Loucy (cell line): ENCODE measurements at regions not wholly inside any gene's neighbourhood (a gene's known extent, or its start where the extent isn't known, plus 50 kb on each side); places are given as distances from the start of the nearest gene placed in this dataset.

Experiments
- H2AFZ ChIP-seq: fragments of 200-600 bp; sonication (generic); 2 replicates; pipeline ENCODE4 v1.6.0; 2016; ENCODE audit warnings: antibody characterized with exemption, mild to moderate bottlenecking, low read length, moderate library complexity
- H3F3A ChIP-seq: fragments of 200-600 bp; 2 replicates; pipeline ENCODE4 v1.6.0; 2016; ENCODE audit warnings: antibody characterized with exemption, low read depth, mild to moderate bottlenecking
- H3K27me3 ChIP-seq: fragments of 200-600 bp; sonication (generic); 2 replicates; pipeline ENCODE4 v1.6.1; 2014; ENCODE audit warnings: low read length, mild to moderate bottlenecking; ENCODE audit not compliant: insufficient read depth, poor library complexity, severe bottlenecking
- H3K36me3 ChIP-seq: fragments of 200-600 bp; sonication (generic); 2 replicates; pipeline ENCODE4 v1.6.1; 2016; ENCODE audit warnings: low read length; ENCODE audit not compliant: insufficient read depth
- H3K4me1 ChIP-seq: fragments of 200-600 bp; sonication (generic); 2 replicates; pipeline ENCODE4 v1.5.1; 2014; ENCODE audit warnings: low read length, mild to moderate bottlenecking; ENCODE audit not compliant: insufficient read depth, poor library complexity, severe bottlenecking
- H3K4me2 ChIP-seq: fragments of 200-600 bp; sonication (generic); 2 replicates; pipeline ENCODE4 v1.6.0; 2014; ENCODE audit warnings: antibody characterized with exemption, low read length, low read depth, mild to moderate bottlenecking; ENCODE audit not compliant: poor library complexity, severe bottlenecking
- H3K4me3 ChIP-seq: fragments of 200-600 bp; sonication (generic); 2 replicates; pipeline ENCODE4 v1.5.1; 2014; ENCODE audit warnings: low read length, mild to moderate bottlenecking, mixed read lengths; ENCODE audit not compliant: poor library complexity, severe bottlenecking
- H3K79me2 ChIP-seq: fragments of 200-600 bp; sonication (generic); 2 replicates; pipeline ENCODE4 v1.6.1; 2014; ENCODE audit warnings: low read length; ENCODE audit not compliant: insufficient read depth
- H3K9ac ChIP-seq: fragments of 200-600 bp; sonication (generic); 2 replicates; pipeline ENCODE4 v1.6.0; 2014; ENCODE audit warnings: mild to moderate bottlenecking, low read depth, low read length, moderate library complexity; ENCODE audit not compliant: poor library complexity, severe bottlenecking
- H3K9me2 ChIP-seq: fragments of 200-600 bp; sonication (generic); replicated peaks from 2 replicates; pipeline ENCODE4 v1.6.1; 2016; ENCODE audit warnings: low read depth, low read length, mixed read lengths
- H3K9me3 ChIP-seq: fragments of 200-600 bp; sonication (generic); 2 replicates; pipeline ENCODE4 v1.6.1; 2014; ENCODE audit warnings: mild to moderate bottlenecking, antibody characterized with exemption, low read length, low read depth; ENCODE audit not compliant: insufficient read depth
- H4K20me1 ChIP-seq: fragments of 200-600 bp; sonication (generic); 2 replicates; pipeline ENCODE4 v1.6.0; 2014; ENCODE audit warnings: antibody characterized with exemption, low read length, mild to moderate bottlenecking; ENCODE audit not compliant: insufficient read depth, poor library complexity, severe bottlenecking
- CTCF ChIP-seq: fragments of 200-600 bp; sonication (generic); conservative IDR thresholded peaks from 2 replicates; pipeline ENCODE4 v1.5.1; 2014; ENCODE audit warnings: mild to moderate bottlenecking, antibody characterized with exemption, low read length
- EZH2phosphoT487 ChIP-seq: fragments of 200-600 bp; IDR thresholded peaks from 2 replicates; pipeline ENCODE4 v1.6.1; 2018; ENCODE audit warnings: antibody characterized with exemption, mild to moderate bottlenecking, moderate library complexity, borderline replicate concordance

- Histone ChIP-seq H3K4me3 (no peak overlapping the region), H3K36me3 (no peaks in the 10 kb centered on the region), H3K4me2 (no peak overlapping the region), H3K4me1 (no peaks in the 10 kb centered on the region), H3K9me3 (no peaks in the 10 kb centered on the region), H2AFZ (no peak overlapping the region), H3F3A (no peaks in the 10 kb centered on the region), H3K79me2 (no peaks in the 10 kb centered on the region), H3K27me3 (no peaks in the 10 kb centered on the region), H3K9me2 (no peaks in the 10 kb centered on the region), H3K9ac (no peak overlapping the region), H4K20me1 (no peaks in the 10 kb centered on the region)
- TF ChIP-seq CTCF, result no peak
- TF ChIP-seq EZH2phosphoT487, result no peak
Observed at GRCh38 chr16:82366462-82366861, 196.4 kb upstream of the MPHOSPH6 start.

- Histone ChIP-seq H3K4me2 (no peak overlapping the region), H3K9me2 (no peaks in the 10 kb centered on the region), H3K4me1 (no peaks in the 10 kb centered on the region), H3K79me2 (no peaks in the 10 kb centered on the region), H3K36me3 (no peaks in the 10 kb centered on the region), H3F3A (no peaks in the 10 kb centered on the region), H4K20me1 (no peaks in the 10 kb centered on the region), H2AFZ (no peak overlapping the region), H3K27me3 (no peaks in the 10 kb centered on the region), H3K9me3 (no peaks in the 10 kb centered on the region), H3K9ac (no peak overlapping the region), H3K4me3 (no peak overlapping the region)
- TF ChIP-seq EZH2phosphoT487 (no peak), CTCF (no peak)
Observed at GRCh38 chr16:82364690-82365089, 194.7 kb upstream of the MPHOSPH6 start.

- Histone ChIP-seq H3F3A (no peaks in the 10 kb centered on the region), H3K27me3 (no peaks in the 10 kb centered on the region), H3K4me2 (no peak overlapping the region), H3K9me3 (no peaks in the 10 kb centered on the region), H3K36me3 (no peaks in the 10 kb centered on the region), H3K9me2 (no peaks in the 10 kb centered on the region), H3K4me3 (no peak overlapping the region), H4K20me1 (no peaks in the 10 kb centered on the region), H3K79me2 (no peaks in the 10 kb centered on the region), H3K4me1 (no peaks in the 10 kb centered on the region), H2AFZ (no peak overlapping the region), H3K9ac (no peak overlapping the region)
- TF ChIP-seq EZH2phosphoT487 (no peak), CTCF (no peak)
Observed at GRCh38 chr16:82363026-82363816, 193.2 kb upstream of the MPHOSPH6 start.
